GM18870 (cell line): ENCODE measurements at regions not wholly inside any gene's neighbourhood (a gene's known extent, or its start where the extent isn't known, plus 50 kb on each side); places are given as distances from the start of the nearest gene placed in this dataset.
A peak's percentile ranks its signal among the peaks of the same experiment; 100 is the strongest.

Experiments used
- ATAC-seq: cut with Tn5 transposase; IDR thresholded peaks from one replicate; pipeline ENCODE4 v1.9.1; 2021; ENCODE audit warnings: moderate library complexity; ENCODE audit not compliant: unreplicated experiment

DNA sequence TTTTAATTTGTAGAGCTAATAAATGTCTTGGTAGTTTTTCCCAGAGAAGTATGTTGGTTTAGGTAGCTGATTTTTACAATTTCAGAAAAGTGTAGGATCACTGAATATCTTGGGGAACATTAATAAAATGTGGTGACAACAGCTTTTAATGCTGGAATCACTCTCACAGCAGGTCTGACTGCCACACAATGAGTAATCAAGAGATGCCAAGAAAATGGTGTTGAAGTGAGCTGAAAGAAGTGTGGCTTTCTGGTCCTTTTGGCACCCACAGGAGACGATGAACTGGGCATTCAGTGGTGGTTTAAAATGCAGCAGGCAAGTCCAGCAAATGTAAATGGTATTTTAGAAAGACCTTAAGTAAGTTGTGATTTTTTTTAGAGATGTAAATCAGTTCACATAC lies 175.8 kb downstream of the CBLN2 start:
- ATAC-seq: no peak

- ATAC-seq: no peak
Measured at GRCh38 chr18:72360634-72361033, 183.5 kb downstream of the CBLN2 start.

GRCh38 chr18:72342933-72343332 lies 201.2 kb downstream of the CBLN2 start:
- ATAC-seq: no peak

DNA sequence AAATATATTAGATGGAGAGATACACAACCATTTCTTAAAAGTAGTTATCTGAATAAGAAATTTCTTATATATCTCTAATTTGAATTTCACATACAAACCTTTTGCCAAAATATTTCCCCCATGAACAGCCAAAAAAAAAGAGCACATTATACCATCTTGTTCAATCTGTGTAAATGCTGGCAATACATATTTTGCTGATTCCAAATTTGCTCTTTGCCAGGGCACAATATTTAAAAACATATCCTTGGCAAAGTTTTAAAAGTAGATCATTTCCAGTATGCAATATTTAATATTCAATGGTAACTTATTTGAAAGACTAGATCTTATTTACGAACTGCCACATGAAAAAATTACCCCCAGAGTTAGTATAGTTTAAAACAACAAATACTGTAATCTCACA lies 204.2 kb downstream of the CBLN2 start:
- no peak for ATAC-seq

- no peak for ATAC-seq
Measured at GRCh38 chr18:72336786-72337185, 207.4 kb downstream of the CBLN2 start.

DNA sequence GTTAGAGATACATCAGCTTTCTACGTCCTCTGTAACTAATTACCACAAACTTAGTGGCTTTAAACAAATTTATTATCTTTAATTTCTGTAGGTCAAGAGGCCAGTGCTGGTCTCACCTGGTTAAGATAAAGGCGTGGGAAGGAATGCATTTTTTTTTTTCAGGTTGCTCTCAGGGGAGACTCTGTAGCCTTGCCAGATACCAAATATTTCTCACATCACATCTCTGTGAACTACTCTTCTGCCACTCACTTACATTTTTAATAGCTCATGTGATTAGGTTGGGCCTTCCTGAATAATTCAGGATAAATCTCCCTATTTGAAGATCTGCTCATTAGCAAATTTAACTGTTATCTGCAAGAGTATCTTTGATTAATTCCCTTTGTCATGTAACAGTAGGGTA lies 214.6 kb downstream of the CBLN2 start:
- ATAC-seq: no peak

DNA sequence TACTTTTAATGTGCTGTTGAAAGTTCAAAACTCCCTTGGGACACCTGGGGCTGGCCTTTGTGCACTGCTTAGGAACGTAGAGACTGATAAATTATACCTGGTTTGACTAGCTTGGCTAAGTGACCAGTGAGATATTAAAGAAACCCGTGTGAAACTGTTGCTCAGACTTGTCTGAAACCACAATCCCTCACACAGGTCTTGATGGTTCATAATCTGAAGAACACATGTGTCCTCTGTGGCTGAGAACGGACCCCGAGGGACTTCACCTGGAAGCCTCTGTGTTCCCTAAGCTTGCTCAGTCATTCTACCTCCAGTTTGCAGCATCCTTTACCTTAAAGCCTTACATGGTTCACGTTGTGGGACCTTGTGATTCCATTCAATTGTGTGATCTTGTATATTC lies 218.8 kb downstream of the CBLN2 start:
- ATAC-seq: peak; percentile 43

DNA sequence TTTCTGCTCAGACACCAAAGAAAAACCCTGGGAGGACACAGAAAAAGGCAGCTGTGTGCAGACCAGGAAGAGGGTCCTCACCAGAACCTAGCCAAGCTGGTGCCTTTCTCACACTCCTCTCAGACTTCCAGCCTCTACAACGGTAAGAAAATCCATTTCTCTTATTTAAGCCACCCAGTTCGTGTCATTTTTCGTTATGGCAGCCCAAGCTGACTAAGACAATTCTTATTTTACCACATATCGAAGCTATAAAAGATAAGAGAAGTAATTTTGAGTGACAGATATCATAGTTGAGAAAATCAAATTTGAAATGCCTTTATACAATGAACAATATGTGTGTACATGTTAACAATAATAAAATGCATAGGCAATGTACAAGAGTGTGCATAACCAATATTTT lies 219.5 kb downstream of the CBLN2 start:
- no peak for ATAC-seq

- ATAC-seq: no peak
Measured at GRCh38 chr18:72316497-72316896, 227.6 kb downstream of the CBLN2 start.

DNA sequence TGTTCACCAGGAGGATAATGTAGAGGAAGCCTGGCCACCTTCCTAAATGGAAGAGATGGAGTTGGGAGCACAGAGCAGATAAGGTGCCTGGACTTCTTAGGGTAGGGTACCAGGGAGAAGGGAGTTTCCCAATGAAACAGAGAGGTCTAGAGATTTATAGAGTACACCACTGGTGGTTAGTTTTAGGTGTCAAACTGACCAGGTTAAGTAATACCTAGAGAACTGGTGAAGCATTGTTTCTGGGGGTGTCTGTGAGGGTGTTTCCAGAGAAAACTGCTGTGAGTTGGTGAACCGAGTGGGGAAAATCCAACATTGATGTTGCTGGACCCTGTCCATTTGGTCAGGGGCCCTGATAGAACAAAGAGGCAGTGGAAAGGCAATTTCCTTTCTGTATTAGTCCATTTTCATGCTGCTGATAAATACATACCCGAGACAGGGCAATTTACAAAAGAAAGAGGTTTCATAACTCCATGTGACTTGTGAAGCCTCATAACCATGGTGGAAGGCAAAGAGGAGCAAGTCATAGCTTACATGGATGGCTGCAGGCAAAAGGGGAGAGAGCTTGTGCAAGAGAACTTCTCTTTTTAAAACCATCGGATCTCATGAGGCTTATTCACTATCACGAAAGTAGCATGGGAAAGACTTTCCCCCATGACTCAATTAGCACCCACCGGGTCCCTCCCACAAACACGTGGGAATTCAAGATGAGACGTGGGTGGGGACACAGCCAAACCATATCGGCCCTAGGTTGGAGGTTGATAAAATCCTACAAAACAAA lies 260.8 kb downstream of the CBLN2 start:
- no peak for ATAC-seq

DNA sequence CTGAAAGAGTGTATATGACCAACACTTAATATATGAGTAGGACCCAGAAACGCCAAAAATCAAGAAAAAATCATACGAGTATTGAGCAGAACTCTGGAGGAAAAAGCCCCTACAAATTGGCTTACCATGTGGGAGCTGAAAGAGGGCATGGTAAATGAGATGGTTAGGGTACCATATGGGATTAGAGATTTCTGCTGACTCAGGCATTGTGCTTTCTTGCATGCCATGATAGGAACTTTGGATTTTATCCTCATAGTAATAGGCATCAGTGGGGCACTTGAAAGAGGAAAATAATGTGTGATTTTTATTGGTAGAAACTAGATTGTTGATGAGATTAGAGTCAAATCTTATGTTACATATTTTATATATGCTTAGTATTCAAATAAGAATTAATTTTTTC lies 271.1 kb downstream of the CBLN2 start:
- ATAC-seq: no peak

GRCh38 chr18:72261590-72261989 lies 282.6 kb downstream of the CBLN2 start:
- ATAC-seq: no peak

DNA sequence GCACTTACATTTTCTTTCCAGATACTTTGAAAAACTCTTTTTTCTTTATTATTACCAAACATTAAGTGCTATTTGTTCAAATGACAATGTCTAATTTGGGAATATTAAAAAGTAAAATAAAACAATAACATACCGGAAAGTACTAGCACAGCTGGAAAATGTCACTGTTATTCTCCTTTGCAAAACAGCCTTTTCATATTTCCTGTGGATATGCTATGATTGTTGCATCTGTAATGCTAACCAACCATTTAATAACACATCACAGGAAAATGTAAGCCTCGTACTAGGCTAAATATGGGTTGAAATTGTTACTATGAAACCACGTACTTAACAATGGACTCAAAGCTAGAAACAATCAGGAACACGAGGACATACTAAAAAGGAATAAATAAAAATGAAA lies 298.1 kb downstream of the CBLN2 start:
- no peak for ATAC-seq

DNA sequence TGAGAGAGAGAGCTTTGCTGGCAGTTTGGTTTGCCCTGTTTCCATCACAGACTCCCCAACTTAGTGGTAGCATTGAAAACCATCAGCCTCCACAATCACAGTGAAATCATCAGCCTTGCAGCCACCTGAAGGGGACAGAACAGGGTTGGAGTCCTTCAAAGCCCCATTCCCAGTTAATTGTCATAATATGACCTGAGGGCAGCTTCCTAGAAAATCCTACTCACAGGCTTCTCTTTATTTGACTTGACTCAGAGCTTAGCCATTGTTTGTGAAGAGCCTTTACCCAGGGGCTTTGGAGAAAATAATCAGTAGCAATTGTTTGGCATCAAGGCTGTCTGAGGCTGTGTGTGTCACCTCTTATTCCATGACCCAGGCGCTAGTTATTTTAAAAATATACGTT lies 308.7 kb downstream of the CBLN2 start:
- no peak for ATAC-seq

DNA sequence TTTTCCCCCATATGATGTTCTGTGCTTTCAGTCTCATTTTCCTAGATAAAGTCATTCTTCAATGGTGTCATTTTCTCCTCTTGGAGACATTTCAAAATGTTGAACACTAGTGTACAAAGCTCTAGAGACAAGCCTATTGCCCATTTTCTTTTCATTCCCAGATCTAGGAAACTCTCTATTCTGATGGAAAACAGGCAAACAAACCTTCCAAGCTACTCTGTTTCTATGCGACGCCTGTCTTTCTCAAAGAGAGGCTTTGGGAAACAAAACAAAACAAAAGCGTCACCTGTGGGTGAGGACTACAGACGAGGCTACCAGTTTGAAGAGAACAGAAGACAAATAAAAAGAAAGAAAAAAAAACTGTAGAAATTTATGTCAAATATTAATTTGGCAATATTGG lies 311.0 kb downstream of the CBLN2 start:
- ATAC-seq: no peak

GRCh38 chr18:72232644-72233043 lies 311.5 kb downstream of the CBLN2 start:
- ATAC-seq: no peak

DNA sequence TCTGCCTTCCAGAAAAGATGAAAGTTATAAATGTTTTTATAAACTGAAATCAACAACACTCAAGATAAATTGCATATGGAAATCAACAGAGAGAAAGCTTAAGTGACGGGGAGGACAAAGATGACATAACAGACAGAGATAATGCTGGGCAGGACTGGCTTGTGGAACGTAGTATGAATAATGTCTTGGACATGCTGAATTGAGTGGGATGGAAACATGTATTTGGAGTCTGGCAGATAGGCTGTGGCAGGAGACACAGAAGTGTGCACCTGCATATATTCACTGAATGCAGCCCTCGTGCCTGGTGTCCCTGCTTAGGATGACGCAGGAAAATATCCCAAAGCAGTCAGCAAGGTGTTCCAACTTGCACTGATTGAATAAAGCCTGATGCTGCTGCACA lies 318.2 kb downstream of the CBLN2 start:
- no peak for ATAC-seq

DNA sequence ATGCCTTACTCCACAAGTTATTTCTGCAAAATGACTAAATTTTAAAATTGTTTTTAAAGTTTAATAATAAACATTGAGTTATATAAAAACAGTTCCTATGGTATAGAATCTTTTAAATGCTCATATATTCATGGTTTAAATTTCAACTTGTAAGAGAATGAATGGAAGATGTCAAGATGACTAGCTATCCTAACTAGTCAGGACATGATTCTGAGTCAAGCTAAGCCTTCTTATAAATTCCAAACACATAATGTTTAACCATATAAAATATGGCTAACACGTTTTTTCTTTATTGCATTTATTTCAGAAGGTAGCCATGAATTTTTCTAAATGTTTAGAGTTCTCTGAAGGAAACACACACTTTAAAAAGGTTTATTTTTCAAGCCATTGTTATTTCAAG lies 320.4 kb downstream of the CBLN2 start:
- ATAC-seq: no peak

DNA sequence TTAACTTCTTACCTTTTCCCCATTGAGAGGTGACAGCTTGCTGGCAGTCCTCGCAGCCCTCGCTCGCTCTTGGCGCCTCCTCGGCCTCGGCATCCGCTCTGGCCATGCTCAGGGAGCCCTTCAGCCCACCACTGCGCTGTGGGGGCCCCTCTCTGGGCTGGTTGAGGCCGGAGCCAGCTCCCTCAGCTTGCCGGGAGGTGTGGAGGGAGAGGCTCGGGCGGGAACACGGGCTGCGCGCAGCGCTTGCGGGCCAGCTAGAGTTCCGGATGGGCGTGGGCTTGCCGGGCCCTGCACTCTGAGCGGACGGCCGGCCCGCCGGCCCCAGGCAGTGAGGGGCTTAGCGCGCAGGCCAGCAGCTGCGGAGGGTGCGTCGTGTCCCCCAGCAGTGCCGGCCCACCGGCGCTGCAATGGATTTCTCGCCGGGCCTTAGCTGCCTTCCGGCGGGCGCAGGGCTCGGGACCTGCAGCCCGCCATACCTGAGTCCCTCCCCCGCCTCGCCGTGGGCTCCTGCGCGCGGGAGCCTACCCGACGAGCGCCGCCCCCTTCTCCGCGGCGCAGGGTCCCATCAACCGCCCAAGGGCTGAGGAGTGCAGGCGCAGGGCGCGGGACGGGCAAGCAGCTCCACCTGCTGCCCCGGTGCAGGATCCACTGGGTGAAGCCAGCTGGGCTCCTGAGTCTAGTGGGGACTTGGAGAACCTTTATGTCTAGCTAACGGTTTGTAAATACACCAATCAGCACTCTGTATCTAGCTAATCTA lies 335.0 kb downstream of the CBLN2 start:
- no peak for ATAC-seq

DNA sequence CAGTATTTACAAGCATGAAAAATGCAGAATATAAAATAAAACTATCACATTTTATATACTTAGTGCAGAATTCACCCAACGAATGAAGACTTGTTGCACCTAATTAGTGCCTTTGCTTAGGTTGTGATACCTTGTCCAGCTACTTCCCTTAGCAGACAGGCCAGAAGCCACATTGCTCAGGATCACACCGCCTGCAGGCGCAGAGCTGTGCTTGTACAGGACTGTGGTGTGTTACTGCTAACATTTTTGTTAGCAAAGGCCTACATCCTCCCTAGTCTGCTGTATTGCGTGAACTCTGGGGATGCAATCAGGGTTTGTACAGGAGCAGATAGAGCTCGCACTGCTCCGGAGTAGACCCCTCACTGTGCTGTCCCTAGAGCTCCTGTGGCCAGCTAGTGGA lies 336.9 kb downstream of the CBLN2 start:
- no peak for ATAC-seq

GRCh38 chr18:72206814-72207213 lies 337.3 kb downstream of the CBLN2 start:
- no peak for ATAC-seq

- peak; percentile 85 for ATAC-seq
Measured at GRCh38 chr18:72201032-72201431, 343.1 kb downstream of the CBLN2 start.

DNA sequence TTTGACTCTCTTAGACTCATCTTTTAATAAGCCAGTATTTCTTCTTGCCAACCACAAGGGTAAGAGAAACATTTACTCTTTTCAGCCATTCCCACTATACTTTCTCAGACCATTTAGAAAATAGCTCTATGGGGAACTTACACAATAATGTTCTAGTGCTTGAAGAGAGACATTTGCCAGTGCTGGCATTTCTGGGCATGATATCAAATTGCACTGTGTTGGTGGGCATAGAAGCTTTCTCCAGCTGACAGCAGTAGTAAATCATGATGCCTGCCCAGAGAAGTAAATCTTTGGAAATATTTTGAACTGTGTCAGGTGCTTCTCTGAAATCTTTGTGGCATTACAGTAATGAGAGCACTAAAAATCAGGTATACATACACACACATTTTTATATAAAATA lies 346.6 kb downstream of the CBLN2 start:
- ATAC-seq: no peak
